Brain pericyte (primary cell): ENCODE measurements at regions not wholly inside any gene's neighbourhood (a gene's known extent, or its start where the extent isn't known, plus 50 kb on each side); places are given as distances from the start of the nearest gene placed in this dataset.
"Not testable (repeated sequence)": the region's sequence is repeated elsewhere in the genome, so short reads cannot be mapped to it uniquely, and the experiment has no call there.

Experiments
- DNase-seq: peaks from one replicate; pipeline ENCODE4 v3.0.0-alpha.2; 2012; ENCODE audit warnings: low read depth, low spot score

DNA sequence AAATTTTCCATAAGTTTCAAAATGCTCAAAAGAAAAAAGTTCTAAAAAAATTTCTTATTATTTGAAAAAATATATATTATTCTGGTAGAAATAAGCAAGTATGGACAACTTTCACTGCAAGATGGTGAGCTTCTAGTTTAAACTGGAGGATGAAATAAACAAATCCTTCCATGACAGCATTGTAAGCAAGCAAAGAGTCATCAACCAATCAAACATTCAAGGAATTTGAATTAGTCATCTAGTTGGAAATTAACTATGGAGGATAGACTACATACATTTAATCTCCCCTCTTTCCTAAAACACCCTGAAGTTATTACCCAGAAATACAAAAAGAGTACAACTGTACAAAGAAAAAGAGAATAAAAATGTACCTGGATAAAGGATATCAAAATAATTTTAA lies 51.0 kb upstream of the IRX5 start:
- DNase-seq = no peak

DNA sequence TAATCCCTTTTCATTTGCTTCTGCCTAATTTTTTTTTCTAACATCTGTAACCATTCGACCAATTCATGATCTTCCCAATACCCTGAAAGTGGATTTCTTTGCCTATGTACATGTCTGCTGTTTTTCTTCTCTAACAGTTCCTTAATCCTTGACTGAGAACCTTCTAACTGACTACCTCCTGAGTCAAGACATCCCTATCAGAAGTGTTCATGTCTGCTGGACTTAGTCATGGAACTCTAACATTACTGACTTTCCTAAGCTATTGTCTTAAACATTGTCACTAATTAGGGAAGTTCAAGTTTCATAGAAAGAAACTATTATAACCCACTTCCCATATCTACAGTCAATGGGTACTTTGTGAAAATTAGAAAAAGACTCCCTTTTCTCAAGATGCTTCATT lies 52.4 kb upstream of the IRX5 start:
- DNase-seq = no peak

DNA sequence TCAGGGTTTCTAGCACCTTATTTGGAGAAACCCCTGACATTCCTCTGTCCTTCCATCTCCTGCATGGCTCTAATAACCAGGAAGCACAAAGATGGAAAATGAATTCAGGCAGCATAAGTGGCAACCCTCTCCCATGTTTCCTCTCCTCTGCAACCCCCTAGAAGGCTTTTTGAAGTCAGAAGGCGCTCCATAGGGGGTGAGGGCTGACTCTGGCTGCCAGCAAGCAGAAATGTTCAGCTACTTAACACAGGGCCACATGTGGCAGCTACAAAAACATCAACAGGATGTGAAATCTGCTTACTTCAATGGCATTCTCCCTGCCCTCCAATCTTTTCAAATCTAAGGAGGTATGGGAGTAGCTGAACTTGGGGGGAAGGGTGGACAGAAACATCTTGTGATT lies 55.2 kb upstream of the IRX5 start:
- DNase-seq = no peak

DNA sequence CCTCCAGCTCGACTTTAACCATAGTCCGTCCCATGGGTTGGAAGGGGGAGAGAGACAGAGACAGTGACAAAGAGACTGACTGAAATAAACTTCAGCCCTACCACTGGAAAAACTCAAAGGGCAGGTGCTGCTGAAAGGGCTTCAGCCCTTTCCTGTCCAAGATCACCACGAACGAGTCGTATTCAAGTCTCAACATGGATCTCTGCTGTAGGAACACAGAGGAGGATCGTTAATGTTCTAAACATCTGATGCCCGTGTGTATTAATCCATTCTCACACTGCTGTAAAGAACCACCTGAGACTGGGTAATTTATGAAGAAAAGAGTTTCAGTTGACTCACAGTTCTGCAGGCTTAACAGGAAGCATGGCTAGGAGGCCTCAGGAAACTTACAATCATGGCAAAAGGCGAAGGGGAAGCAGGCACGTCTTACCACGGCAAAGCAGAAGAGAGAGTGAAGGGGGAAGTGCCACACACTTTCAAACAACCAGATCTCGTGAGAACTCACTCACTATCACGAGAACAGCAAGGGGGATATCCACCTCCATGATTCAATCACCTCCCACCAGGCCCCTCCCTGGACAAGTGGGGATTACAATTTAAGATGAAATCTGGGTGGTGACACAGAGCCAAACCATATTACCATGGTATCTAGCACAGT lies 56.8 kb upstream of the IRX5 start:
- not testable (repeated sequence) for DNase-seq

DNA sequence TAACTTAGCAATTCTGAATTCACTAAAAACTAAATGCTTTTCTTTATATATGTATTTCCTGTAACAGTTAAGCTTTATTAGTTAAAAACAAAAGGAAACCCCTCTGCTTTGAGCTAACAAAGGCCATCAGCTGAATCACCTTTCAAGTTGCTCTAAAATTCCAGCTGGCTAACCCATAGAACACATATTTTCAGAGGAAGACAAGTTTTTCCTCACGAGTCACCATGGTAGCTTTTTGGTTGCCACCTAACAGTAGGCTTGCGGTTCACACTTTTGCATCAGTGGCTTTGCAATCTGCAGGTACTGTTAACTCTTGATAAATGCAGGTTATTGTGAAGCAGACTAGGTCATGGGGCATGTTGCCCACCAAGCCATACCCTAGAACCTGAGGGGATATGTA lies 57.6 kb upstream of the IRX5 start:
- DNase-seq = no peak

DNA sequence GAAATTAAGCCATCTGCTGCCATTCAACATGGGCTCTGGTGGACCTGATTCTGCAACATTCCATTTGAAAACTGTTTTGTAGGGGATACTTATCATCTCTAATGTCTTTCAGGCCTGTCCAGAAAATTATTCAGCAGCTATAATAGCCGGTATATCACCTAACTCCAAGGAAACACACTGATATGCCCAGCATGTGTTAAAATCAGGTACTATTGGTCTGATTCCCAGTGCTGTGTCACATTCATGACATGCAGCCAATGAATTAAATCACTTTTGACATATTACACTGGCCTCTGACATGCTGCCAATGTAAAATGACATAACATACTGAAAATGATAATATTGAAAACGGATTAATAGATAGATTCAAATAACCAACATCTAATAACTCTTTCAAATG lies 60.5 kb upstream of the IRX5 start:
- DNase-seq = no peak

DNA sequence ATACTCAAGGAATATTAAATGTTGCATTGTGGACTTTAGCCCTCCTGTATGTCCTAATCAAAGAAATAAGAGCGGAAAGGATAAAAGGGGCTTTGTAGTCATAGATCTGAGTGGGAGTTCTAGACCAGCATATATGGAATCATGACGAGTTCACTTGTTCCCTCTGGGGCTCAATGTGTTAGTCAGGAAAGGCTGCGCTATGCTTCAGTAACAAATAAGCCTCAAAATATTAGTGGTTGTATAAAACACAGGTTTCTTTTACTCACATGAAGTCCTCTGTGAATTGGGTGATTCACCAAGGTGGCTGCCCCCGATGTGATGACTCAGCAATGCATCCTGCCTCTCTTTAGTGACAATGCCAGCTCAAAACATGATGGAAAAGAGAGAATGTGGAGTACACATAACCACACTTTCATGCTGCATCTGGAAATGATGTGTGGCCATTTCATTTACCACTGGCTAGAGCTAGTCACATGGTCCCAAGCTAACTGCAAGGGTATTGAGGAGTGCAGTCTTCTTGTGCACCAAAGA lies 63.3 kb upstream of the IRX5 start:
- DNase-seq = no peak

DNA sequence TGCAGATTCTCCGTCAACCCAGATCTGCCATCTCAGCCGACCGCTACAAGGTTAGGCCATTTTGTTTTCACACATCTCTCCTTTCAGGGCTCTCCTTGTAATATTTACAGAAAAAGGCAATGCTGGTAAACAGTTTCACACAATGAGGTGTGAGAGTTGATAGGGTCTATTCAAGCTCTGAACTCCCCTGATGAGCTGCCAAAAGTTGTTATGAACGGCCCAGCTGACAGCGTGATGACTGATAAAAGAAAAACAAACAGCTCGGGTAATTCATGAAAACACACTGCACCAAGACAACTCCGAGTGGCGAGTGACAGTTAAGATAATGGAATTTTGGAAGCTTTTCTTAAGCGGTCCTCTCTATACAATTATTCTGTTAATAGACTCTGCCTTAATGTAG lies 68.1 kb upstream of the IRX5 start:
- no peak for DNase-seq

DNA sequence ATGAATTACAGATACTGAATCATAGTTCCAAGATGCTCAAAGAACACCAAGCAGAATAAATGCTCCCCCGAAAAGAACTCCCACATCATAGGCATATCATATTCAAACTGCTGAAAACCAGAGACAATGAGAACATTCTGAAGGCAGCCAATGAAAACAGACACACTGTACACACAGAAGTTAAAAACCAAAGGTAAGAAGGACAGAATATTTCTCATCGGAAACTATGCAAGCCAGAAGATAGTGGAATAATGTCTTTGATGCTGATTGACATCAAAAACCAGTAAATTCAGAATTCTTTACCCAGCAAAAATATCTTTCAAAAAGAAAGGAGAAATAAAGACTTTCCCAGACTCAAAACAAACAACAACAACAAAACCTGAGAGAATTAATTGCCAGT lies 73.8 kb upstream of the IRX5 start:
- DNase-seq = no peak

DNA sequence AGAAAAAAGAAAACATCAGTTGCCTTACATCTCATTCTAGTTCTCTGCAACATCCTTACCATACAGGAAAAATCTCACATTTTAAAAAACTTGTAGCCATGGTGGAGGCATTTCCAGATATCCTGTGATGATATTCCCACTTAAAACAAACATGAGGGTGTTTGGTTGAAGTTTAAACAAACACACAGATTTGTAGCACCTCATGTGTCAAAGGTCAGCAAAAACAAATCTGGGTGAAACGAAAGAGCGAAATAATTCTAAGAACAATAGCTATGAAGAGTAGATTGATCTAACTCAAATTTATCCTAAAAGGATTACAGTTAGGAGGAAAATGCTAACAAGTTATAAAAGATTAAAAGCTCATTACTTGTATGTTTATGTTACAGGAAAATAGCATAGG lies 83.1 kb upstream of the IRX5 start:
- DNase-seq = no peak

DNA sequence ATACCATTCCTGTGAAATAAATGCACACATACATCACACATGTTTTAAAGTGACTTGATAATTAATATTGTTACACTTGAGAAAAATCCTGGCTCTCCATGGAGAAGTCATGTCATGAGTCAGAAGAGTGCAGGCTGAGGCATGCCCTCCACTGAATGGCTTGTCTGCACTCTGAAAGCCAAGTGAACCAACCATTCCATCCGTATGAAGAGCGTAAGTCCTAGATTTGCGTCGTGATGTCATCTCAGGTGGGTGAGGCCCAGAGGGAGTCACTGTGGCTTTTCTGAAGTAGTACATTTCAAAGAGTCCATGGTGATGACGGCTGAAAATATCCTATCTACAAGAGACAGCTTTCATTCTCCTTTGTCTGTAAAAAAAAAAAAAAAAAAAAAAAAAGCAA lies 83.5 kb upstream of the IRX5 start:
- DNase-seq = no peak

DNA sequence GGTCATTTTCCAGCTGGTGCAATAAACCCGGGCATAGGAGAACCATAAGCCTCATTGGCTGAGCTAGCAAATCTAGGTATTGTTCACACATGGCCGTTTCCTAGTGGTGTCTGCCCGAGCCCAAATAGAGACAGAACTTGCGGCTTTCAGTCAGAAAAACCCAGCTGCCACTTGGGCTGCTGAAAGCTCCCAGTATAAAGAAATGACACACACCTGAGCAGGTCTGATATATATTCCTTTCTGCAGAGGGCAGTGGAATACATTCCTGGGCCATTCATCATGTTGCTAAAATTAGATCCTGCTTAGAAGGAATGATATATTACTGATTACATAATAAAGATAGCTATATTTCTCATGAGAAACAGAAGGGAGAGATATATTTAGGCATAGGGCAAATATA lies 83.9 kb upstream of the IRX5 start:
- no peak for DNase-seq

DNA sequence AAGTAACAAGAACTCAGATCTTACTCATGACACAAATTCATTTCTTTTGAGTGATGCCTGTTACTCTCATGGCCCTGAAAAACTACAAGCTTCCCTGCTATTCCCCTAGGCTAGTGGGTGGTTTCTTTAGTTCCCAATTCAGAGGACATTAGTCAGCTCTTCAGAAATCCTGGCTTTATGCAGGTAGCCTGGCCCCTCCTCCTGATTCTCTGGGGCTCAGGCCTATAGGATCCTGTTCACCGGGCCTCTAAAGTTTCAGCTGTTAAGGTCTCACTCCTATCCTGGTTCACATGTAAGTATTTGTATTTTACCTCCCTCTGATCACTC lies 87.3 kb upstream of the IRX5 start:
- no peak for DNase-seq

DNA sequence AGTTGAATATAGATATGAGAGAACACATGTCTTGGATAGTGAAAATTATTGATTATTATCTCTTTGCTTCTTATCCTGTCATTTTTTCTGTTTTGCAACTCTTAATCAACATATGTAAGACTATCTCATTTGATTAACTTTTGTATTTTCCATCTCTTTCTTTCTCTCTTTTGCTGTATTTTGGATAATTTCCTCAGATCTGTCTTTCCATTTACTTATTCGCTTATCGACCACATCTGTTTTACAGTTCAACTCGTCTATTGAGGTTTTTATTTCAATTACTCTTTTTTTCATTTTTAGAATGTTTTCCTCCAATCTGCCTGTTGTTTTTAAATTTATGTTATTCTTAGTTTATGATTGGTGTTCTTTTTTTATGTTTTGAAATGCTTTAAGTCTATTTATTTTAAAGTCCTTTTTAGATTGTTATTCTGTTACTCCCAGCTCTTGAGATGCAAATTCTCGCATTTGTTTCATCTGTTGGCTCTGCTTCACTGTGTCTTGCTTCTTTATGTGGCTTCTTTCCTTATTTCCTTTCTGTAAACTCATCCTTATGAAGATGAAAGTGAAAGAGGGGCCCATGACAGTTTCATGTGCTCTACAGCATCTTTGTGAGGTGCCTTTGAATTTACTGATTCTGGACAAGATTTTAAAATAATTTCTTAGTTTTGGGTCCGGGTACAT lies 87.8 kb upstream of the IRX5 start:
- no peak for DNase-seq

DNA sequence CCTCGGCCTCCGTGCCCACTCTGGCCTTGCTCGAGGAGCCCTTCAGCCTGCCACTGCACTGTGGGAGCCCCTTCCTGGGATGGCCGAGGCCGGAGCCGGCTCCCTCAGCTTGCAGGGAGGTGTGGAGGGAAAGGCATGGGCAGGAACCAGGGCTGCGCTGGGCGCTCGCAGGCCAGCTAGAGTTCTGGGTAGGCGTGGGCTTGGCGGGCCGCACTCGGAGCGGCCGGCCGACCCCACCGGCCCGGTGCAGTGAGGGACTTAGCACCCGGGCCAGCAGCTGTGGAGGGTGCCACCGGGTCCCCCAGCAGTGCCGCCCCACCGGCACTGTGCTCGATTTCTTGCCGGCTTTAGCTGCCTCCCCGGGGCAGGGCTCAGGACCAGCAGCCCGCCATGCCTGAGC lies 101.0 kb upstream of the IRX5 start:
- DNase-seq = no peak

DNA sequence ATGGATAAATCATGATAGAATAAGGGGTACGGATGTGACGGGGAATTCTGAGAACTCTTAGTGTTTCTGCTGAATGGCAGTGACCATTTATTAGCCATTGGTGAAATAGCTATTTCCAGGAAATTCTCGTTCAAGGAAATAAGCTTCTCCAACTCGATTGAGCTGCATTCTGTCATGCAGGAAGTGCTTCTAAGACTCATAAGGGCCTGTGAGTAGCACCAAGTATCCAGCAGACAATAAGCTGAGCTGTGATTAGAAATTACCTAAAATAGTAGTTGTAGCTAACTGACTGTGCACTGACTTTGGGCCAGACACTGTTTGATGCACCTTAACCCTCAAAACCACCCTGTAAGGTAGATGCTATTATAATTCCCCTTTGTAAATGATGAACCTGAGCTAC lies 107.8 kb upstream of the IRX5 start:
- DNase-seq = no peak

DNA sequence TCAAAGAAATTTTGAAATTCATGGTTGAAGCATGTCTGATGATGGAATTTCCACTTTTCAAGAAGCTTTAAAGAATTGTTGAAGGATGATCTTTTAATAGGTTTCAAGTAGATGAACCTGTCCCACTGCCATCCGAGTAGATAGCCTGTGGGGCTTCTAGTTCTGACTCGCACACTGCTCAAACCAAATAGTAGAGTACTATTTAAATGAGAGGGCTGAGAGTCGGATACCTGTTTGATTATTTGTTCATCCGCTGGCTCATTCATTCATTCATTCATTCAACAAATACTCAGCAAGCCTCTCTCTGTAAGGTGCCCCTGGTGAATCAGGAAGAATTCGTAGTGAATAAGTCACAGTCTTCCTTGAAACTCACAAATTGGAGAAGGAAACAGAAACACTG lies 108.2 kb upstream of the IRX5 start:
- no peak for DNase-seq

DNA sequence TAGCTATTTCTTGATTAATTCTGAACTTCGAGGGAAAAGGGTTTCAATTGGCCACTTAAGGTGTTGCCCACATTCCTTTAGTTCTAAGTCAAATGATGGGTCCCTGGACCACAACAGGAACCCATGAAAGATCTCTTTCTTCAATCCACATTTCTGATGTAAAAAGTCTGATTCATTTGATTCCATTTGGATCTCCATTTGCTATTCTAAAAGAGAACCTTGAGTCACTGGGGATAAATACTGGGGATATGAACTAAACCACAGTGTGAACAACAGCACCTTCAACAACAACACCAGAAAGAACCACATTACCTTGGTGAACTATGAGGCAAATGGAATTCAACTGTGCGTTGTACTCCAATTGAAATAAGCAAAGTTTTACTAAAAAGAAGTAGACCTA lies 108.9 kb upstream of the IRX5 start:
- no peak for DNase-seq

DNA sequence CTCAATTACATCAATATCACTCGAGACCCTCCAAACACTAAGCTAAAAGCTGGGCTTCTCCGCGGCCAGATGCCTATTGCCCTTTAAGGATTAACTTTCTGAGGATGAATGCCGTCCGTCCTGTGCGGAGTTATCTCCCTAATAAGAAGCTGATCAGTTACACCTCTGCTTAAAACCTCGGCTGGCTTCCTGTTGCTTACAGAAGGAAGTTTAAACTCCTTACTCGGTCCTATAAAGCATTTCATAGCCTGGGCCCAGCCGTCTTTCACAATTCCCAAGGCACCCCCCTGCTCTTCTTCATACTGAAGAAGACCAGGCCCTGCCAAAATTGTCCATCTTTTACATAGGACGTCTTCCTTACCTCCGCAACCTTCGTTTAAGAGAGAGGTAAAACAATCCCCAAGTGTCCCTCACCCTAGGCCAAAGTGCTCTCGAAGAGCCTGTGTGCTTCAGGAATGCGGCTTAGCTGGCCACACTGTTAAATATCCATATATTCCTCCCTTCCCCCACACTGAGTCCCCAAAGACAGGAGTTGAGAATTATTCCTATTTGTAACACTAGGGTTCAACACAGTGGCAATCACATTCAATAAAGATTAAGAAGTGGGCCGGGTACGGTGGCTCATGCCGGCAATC lies 112.6 kb upstream of the IRX5 start:
- no peak for DNase-seq

DNA sequence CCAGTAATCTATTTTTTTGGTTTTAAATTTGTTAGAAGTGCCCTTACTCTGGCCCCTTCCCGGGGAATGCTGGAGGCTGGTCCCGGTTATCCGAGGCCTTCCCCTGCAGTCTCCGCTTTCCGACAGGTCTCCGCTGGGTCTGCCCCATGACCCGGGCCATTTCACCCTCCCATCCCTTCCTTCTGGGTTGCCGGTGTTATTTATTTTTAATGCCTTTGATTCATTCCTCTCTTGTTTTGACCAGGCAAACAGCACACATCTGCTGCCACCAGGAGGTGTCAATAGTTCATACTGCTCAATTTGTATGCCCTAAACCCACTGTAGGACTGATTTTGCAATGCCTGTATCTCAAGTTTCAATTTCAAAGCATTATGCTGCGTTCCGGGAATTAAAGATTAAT lies 113.2 kb upstream of the IRX5 start:
- DNase-seq = no peak

DNA sequence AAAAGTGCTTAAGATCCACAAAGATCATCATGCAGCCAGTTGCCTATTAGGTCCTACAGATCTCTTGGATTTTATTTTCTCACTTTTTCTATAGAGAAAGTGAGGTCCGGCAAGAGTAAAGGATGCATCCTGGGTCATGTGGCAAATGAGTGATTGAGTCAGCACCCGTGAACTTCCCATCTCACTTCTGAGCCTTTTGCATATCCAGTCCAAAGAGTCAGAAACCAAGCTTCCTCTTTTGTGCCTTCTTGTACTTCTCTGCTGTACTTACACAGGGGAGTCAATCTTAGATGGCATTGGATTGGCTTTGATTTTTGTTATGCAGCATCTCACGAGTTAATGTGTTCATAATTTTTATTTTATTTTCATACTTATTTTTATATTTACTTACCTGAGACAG lies 114.2 kb upstream of the IRX5 start:
- DNase-seq = no peak

DNA sequence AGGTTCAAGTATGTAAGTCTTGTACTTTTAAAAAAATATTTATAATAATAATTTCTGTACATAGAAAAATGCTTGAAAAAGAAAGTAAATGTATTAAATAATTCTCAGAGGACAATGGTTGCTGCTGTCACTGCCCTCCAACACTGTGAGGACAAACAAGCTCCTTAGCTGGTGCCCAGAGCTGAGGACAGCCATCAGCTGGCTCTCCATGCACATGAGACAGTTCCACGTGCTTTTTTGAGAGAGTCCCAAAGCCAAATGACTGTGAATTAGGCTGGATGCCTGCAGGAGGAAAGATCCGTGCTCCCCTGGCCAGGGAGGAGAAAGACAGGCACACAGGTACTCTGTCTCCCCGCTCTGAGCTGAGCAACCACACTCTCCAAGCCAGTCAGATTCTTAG lies 115.5 kb upstream of the IRX5 start:
- DNase-seq = no peak

DNA sequence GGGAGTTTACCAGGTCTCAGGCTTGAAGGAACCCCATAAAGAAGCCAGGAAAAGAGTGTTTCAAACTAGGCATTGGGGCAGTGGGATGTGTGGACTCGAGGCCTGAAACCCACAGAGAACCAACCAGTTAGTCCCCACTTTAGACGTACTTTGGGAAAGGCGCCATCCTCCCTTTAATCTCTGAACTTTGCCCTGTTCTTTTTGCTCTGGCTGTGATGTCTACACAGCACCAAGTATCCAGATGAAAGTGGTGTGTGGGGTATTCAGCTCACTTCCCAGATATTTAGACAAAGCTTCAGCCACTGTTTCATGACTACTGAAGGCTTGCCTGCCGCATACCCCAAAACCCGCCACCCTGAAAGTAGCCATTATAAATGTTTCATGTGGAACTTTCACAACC lies 116.9 kb upstream of the IRX5 start:
- DNase-seq = no peak
